ENCODE measurements at regions not wholly inside any gene's neighbourhood (a gene's known extent, or its start where the extent isn't known, plus 50 kb on each side); places are given as distances from the start of the nearest gene placed in this dataset.

DNA sequence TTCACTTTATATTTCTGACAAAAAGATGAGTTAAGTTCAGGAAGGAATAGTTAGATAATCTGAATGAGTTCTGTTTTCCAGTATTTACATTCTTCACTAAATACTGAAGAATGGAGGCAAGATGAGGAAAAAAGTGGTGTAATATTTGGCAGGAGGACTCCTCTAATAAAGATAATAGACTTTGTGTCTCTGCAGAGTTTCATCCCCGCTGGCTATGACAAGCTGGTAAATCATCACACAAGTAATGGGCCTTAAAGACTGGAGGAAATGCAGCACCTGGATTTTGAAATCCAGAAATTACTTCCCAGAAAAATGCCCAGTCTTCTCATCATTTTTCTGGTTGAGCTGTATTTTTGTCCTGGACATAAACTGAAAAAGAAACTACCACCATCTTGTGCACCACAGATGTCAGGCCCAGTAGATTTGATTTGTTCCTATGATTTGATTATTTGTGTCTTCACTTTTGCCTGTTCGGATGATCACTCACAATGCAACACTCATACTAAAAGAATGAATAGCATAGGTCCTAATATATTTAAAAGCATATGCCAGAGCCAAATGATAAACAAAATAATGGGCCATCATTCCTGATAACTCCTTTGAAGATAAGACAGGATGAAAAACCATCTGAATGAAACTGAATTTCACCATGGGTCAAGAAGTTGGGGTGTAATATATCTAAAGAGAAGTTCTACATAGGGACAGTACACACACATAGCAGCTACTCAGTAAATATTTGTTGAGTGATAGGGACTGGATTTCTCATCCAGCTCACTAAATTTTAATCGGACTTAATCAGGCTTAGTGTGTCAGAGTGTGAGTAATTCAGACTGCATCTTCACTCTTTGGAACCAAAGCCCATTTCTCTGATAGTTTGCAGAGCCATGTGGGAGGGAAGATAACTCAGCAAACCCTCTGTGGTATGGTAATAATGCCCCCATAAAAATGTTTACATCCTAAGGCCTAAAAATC is 200.5 kb downstream of the HINT1 start:
- H3K36me3 ChIP-seq (ENCODE audit: control insufficient read depth in 2 of 2, insufficient read depth in 2 of 2, low read length in 1 of 2), result no peaks in the 10 kb centered on the region
- no peaks in the 10 kb centered on the region for H3K9me3 ChIP-seq (ENCODE audit: control insufficient read depth in 2 of 2, insufficient read depth in 1 of 2, low read depth in 1 of 2, low read length in 1 of 2)
- H3K4me3 ChIP-seq (ENCODE audit: low read depth in 1 of 2, low read length in 2 of 2), result no peak overlapping the region
- no peaks in the 10 kb centered on the region for H3K27me3 ChIP-seq (ENCODE audit: control insufficient read depth in 1 of 2, insufficient read depth in 2 of 2, low read length in 2 of 2)
- H3K4me1 ChIP-seq (ENCODE audit: control insufficient read depth in 2 of 2, insufficient read depth in 2 of 2, low read length in 1 of 2), result no peaks in the 10 kb centered on the region
- no peak overlapping the region for H3K27ac ChIP-seq (ENCODE audit: low read depth in 2 of 2, low read length in 1 of 2)
- 70 to 75% methylated on average over 3 of the region's 3 CpGs for WGBS, 2 donors

DNA sequence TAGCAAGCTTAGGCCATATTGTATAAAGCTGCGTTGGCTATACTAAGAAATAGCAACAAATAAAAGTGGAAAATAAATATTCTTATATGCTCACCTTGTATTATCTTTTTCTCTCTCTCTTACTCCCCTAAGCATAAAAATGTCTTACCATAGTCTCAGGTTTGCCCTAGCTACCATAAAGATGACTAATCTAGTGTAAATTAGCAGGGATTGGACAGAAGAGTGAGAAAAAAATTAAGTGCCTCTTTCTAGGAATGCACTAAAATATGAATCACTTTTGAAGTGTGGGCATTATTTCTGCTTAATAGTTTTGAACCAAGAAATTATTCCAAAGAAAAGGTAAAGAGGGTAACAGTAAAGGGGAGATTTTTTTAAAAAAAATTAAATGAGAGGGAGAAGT is 201.3 kb downstream of the HINT1 start:
- WGBS, 2 donors, result 81 to 94% methylated on average over 1 of the region's 1 CpG
- Histone ChIP-seq H3K36me3 (ENCODE audit: control insufficient read depth in 2 of 2, insufficient read depth in 2 of 2, low read length in 1 of 2) (no peaks in the 10 kb centered on the region), H3K27me3 (ENCODE audit: control insufficient read depth in 1 of 2, insufficient read depth in 2 of 2, low read length in 2 of 2) (no peaks in the 10 kb centered on the region), H3K4me1 (ENCODE audit: control insufficient read depth in 2 of 2, insufficient read depth in 2 of 2, low read length in 1 of 2) (no peaks in the 10 kb centered on the region), H3K4me3 (ENCODE audit: low read depth in 1 of 2, low read length in 2 of 2) (no peak overlapping the region), H3K9me3 (ENCODE audit: control insufficient read depth in 2 of 2, insufficient read depth in 1 of 2, low read depth in 1 of 2, low read length in 1 of 2) (no peaks in the 10 kb centered on the region), H3K27ac (ENCODE audit: low read depth in 2 of 2, low read length in 1 of 2) (no peak overlapping the region)

DNA sequence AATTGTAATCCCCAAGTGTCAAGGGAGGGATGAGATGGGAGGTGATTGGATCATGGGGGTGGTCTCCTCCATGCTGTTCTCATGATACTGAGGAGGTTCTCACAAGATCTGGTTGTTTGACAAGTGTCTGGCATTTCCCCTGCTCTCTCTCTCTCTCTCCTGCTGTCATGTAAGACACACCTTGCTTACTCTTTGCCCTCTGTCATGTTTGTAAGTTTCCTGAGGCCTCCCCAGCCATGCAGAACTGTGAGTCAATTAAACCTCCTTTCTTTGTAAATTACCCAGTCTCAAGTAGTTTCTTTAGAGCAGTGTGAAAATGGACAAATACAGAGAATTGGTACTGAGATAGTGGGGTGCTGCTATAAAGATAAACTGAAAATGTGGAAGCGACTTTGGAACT is 207.9 kb downstream of the HINT1 start:
- Histone ChIP-seq H3K4me1 (ENCODE audit: control insufficient read depth in 2 of 2, insufficient read depth in 2 of 2, low read length in 1 of 2) (no peaks in the 10 kb centered on the region), H3K27ac (ENCODE audit: low read depth in 2 of 2, low read length in 1 of 2) (no peak overlapping the region), H3K36me3 (ENCODE audit: control insufficient read depth in 2 of 2, insufficient read depth in 2 of 2, low read length in 1 of 2) (no peaks in the 10 kb centered on the region), H3K27me3 (ENCODE audit: control insufficient read depth in 1 of 2, insufficient read depth in 2 of 2, low read length in 2 of 2) (no peaks in the 10 kb centered on the region), H3K4me3 (ENCODE audit: low read depth in 1 of 2, low read length in 2 of 2) (no peak overlapping the region), H3K9me3 (ENCODE audit: control insufficient read depth in 2 of 2, insufficient read depth in 1 of 2, low read depth in 1 of 2, low read length in 1 of 2) (peaks cover 0 to 2% of the 10 kb centered on the region in 2 donors)
- WGBS, 2 donors, result 78 to 82% methylated on average over 1 of the region's 1 CpG

DNA sequence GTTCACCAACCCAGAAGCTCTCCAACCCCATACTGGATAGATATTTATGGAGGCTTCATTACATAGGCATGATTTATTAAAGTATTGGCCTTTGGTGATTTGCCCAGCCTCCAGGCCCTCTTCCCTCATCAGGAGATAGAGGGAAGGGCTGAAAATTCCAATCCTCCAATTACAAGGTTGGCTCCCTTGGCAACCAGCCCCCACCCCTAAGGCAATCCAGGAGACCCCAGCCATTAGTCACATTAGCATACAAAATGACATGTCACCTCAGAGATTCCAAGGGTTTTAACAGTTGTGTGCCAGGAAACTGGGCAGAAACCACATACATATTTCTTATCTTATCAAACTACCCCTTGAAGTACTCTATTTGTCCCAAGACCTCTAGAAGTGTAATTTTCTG is 210.0 kb downstream of the HINT1 start:
- no peaks in the 10 kb centered on the region for H3K4me1 ChIP-seq (ENCODE audit: control insufficient read depth in 2 of 2, insufficient read depth in 2 of 2, low read length in 1 of 2)
- no peak overlapping the region for H3K4me3 ChIP-seq (ENCODE audit: low read depth in 1 of 2, low read length in 2 of 2)
- H3K27me3 ChIP-seq (ENCODE audit: control insufficient read depth in 1 of 2, insufficient read depth in 2 of 2, low read length in 2 of 2), result no peaks in the 10 kb centered on the region
- no peak overlapping the region for H3K27ac ChIP-seq (ENCODE audit: low read depth in 2 of 2, low read length in 1 of 2)
- H3K36me3 ChIP-seq (ENCODE audit: control insufficient read depth in 2 of 2, insufficient read depth in 2 of 2, low read length in 1 of 2), result no peaks in the 10 kb centered on the region
- peaks cover 0 to 2% of the 10 kb centered on the region in 2 donors for H3K9me3 ChIP-seq (ENCODE audit: control insufficient read depth in 2 of 2, insufficient read depth in 1 of 2, low read depth in 1 of 2, low read length in 1 of 2)

- Histone ChIP-seq H3K4me3 (ENCODE audit: low read depth in 1 of 2, low read length in 2 of 2) (no peak overlapping the region), H3K36me3 (ENCODE audit: control insufficient read depth in 2 of 2, insufficient read depth in 2 of 2, low read length in 1 of 2) (no peaks in the 10 kb centered on the region), H3K27ac (ENCODE audit: low read depth in 2 of 2, low read length in 1 of 2) (no peak overlapping the region), H3K4me1 (ENCODE audit: control insufficient read depth in 2 of 2, insufficient read depth in 2 of 2, low read length in 1 of 2) (no peaks in the 10 kb centered on the region), H3K9me3 (ENCODE audit: control insufficient read depth in 2 of 2, insufficient read depth in 1 of 2, low read depth in 1 of 2, low read length in 1 of 2) (peaks cover 0 to 2% of the 10 kb centered on the region in 2 donors), H3K27me3 (ENCODE audit: control insufficient read depth in 1 of 2, insufficient read depth in 2 of 2, low read length in 2 of 2) (no peaks in the 10 kb centered on the region)
- 59 to 65% methylated on average over 1 of the region's 1 CpG for WGBS, 2 donors
Observed at GRCh38 chr5:130954336-130954735, 210.7 kb downstream of the HINT1 start.

DNA sequence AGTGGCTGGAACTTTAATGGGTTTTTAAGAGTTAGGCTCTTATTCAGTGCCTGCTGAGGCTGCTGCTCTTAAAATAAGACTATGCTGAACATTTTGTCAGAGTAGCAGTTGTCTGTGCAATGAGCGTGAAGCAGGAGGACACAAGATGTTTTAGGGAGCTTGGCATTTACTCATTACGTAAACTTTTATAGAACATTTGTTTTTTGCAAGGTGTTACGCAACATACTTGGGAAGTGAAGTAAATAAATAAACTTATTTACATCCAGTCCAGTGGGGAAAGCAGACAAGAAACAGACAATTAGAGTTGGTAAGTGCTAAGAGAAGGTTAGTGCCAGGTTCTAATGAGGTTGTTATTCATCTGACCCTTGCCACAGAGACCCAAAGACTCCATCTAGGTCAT is 226.0 kb downstream of the HINT1 start:
- no peak overlapping the region for H3K27ac ChIP-seq (ENCODE audit: low read depth in 2 of 2, low read length in 1 of 2)
- no peaks in the 10 kb centered on the region for H3K4me1 ChIP-seq (ENCODE audit: control insufficient read depth in 2 of 2, insufficient read depth in 2 of 2, low read length in 1 of 2)
- WGBS, 2 donors, result 90 to 93% methylated on average over 3 of the region's 3 CpGs
- no peaks in the 10 kb centered on the region for H3K27me3 ChIP-seq (ENCODE audit: control insufficient read depth in 1 of 2, insufficient read depth in 2 of 2, low read length in 2 of 2)
- H3K9me3 ChIP-seq (ENCODE audit: control insufficient read depth in 2 of 2, insufficient read depth in 1 of 2, low read depth in 1 of 2, low read length in 1 of 2), result no peaks in the 10 kb centered on the region
- H3K36me3 ChIP-seq (ENCODE audit: control insufficient read depth in 2 of 2, insufficient read depth in 2 of 2, low read length in 1 of 2), result no peaks in the 10 kb centered on the region
- no peak overlapping the region for H3K4me3 ChIP-seq (ENCODE audit: low read depth in 1 of 2, low read length in 2 of 2)

- no peak overlapping the region for H3K27ac ChIP-seq (ENCODE audit: low read depth in 2 of 2, low read length in 1 of 2)
- H3K4me3 ChIP-seq (ENCODE audit: low read depth in 1 of 2, low read length in 2 of 2), result no peak overlapping the region
- H3K36me3 ChIP-seq (ENCODE audit: control insufficient read depth in 2 of 2, insufficient read depth in 2 of 2, low read length in 1 of 2), result no peaks in the 10 kb centered on the region
- WGBS, 2 donors, result 76 to 80% methylated on average over 2 of the region's 2 CpGs
- H3K4me1 ChIP-seq (ENCODE audit: control insufficient read depth in 2 of 2, insufficient read depth in 2 of 2, low read length in 1 of 2), result no peaks in the 10 kb centered on the region
- H3K9me3 ChIP-seq (ENCODE audit: control insufficient read depth in 2 of 2, insufficient read depth in 1 of 2, low read depth in 1 of 2, low read length in 1 of 2), result no peaks in the 10 kb centered on the region
- no peaks in the 10 kb centered on the region for H3K27me3 ChIP-seq (ENCODE audit: control insufficient read depth in 1 of 2, insufficient read depth in 2 of 2, low read length in 2 of 2)
Observed at GRCh38 chr5:130937046-130937445, 228.0 kb downstream of the HINT1 start.

DNA sequence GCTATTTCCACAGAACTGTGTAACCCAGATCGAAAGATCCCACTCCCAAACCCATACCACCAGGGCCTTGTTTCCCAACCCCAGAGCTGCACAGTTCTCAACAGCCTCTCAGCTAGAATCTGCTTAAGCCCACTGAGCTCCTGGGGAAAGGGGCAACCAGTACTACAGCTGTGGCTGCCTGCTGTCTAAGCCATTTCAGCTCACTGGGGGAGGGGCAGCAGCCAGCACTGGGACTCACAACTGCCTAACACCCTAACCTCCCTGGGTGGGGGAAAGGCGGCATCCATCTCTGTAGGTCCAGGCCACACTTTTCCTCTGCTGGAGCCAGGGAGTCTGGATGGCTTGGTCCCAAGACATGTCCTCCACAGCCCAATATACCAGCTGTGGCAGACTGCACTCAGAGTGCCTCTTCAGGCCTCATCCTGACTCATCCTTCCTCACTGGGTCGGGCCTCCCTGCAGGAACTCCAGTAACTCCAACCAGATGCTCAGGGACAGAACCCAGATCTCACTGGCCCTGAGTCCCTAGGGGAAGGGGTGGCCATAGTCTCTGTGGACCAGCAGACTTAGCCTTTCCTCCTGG is 241.4 kb downstream of the HINT1 start:
- no peak overlapping the region for H3K27ac ChIP-seq (ENCODE audit: low read depth in 2 of 2, low read length in 1 of 2)
- H3K36me3 ChIP-seq (ENCODE audit: control insufficient read depth in 2 of 2, insufficient read depth in 2 of 2, low read length in 1 of 2), result no peaks in the 10 kb centered on the region
- H3K4me3 ChIP-seq (ENCODE audit: low read depth in 1 of 2, low read length in 2 of 2), result no peak overlapping the region
- 85 to 87% methylated on average over 3 of the region's 3 CpGs for WGBS, 2 donors
- no peaks in the 10 kb centered on the region for H3K9me3 ChIP-seq (ENCODE audit: control insufficient read depth in 2 of 2, insufficient read depth in 1 of 2, low read depth in 1 of 2, low read length in 1 of 2)
- H3K4me1 ChIP-seq (ENCODE audit: control insufficient read depth in 2 of 2, insufficient read depth in 2 of 2, low read length in 1 of 2), result no peaks in the 10 kb centered on the region
- no peaks in the 10 kb centered on the region for H3K27me3 ChIP-seq (ENCODE audit: control insufficient read depth in 1 of 2, insufficient read depth in 2 of 2, low read length in 2 of 2)

GRCh38 chr5:130912088-130912487 is 253.0 kb downstream of the HINT1 start:
- Histone ChIP-seq H3K36me3 (ENCODE audit: control insufficient read depth in 2 of 2, insufficient read depth in 2 of 2, low read length in 1 of 2) (no peaks in the 10 kb centered on the region), H3K27me3 (ENCODE audit: control insufficient read depth in 1 of 2, insufficient read depth in 2 of 2, low read length in 2 of 2) (no peaks in the 10 kb centered on the region), H3K4me1 (ENCODE audit: control insufficient read depth in 2 of 2, insufficient read depth in 2 of 2, low read length in 1 of 2) (no peaks in the 10 kb centered on the region), H3K4me3 (ENCODE audit: low read depth in 1 of 2, low read length in 2 of 2) (no peak overlapping the region), H3K27ac (ENCODE audit: low read depth in 2 of 2, low read length in 1 of 2) (no peak overlapping the region), H3K9me3 (ENCODE audit: control insufficient read depth in 2 of 2, insufficient read depth in 1 of 2, low read depth in 1 of 2, low read length in 1 of 2) (no peaks in the 10 kb centered on the region)

- H3K36me3 ChIP-seq (ENCODE audit: control insufficient read depth in 2 of 2, insufficient read depth in 2 of 2, low read length in 1 of 2), result no peaks in the 10 kb centered on the region
Observed at GRCh38 chr5:130908186-130908585, 256.9 kb downstream of the HINT1 start.

More at GRCh38 chr5:130908186-130908585, 256.9 kb downstream of the HINT1 start:
- Histone ChIP-seq H3K27ac (ENCODE audit: low read depth in 2 of 2, low read length in 1 of 2) (no peak overlapping the region), H3K4me3 (ENCODE audit: low read depth in 1 of 2, low read length in 2 of 2) (no peak overlapping the region), H3K4me1 (ENCODE audit: control insufficient read depth in 2 of 2, insufficient read depth in 2 of 2, low read length in 1 of 2) (no peaks in the 10 kb centered on the region), H3K9me3 (ENCODE audit: control insufficient read depth in 2 of 2, insufficient read depth in 1 of 2, low read depth in 1 of 2, low read length in 1 of 2) (no peaks in the 10 kb centered on the region), H3K27me3 (ENCODE audit: control insufficient read depth in 1 of 2, insufficient read depth in 2 of 2, low read length in 2 of 2) (no peaks in the 10 kb centered on the region)
- WGBS, 2 donors, result 75 to 80% methylated on average over 3 of the region's 3 CpGs
